ENCODE measurements at regions not wholly inside any gene's neighbourhood (a gene's known extent, or its start where the extent isn't known, plus 50 kb on each side); places are given as distances from the start of the nearest gene placed in this dataset.
"Not testable (repeated sequence)": the region's sequence is repeated elsewhere in the genome, so short reads cannot be mapped to it uniquely, and the experiment has no call there.

DNA sequence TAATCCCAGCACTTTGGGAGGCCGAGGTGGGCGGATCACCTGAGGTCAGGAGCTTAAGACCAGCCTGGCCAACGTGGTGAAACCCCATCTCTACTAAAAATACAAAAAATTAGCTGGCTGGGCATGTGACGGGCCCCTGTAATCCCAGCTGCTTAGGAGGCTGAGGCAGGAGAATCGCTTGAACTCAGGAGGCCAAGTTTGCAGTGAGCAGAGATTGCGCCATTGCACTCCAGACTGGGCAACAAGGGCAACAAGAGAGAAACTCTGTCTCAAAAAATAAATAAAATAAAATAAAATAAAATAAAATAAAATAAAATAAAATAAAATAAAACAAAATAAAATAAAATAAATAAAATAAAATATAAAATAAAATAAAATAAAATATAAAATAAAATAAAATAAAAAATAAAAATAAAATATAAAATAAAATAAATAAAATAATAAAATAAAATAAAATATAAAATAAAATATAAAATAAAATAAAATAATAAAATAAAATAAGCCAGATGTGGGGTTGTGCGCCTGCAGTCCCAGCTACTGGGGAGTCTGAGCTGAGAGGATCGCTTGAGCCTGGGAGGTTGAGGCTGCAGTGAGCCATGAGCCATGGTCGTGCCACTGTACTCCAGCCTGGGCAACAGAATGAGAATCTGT is 49.8 kb upstream of the ITGB1 start:
- not testable (repeated sequence) for TF ChIP-seq FOXM1 (IDR thresholded peaks at IDR 0.05; ENCODE audit: borderline replicate concordance); ARNT (IDR thresholded peaks at IDR 0.05); ELF4 (IDR thresholded peaks at IDR 0.05); BHLHE40 (IDR thresholded peaks at IDR 0.05; ENCODE audit: borderline replicate concordance)
